Naive B cell (primary cell): ENCODE measurements at regions not wholly inside any gene's neighbourhood (a gene's known extent, or its start where the extent isn't known, plus 50 kb on each side); places are given as distances from the start of the nearest gene placed in this dataset.
"Not testable (repeated sequence)": the region's sequence is repeated elsewhere in the genome, so short reads cannot be mapped to it uniquely, and the experiment has no call there.

Experiments used
- ATAC-seq, 2 donors: fragments of 150-1000 bp; cut with Tn5 transposase; 2 replicates each; pipeline ENCODE4 v1.10.0; 2021; ENCODE audit warnings: low read depth in 2 of 2, mild to moderate bottlenecking in 2 of 2, moderate library complexity in 2 of 2
- DNase-seq: peaks from one replicate; pipeline ENCODE4 v3.0.0; 2022
- H3K27ac Mint-ChIP-seq, 6 donors: one replicate each; pipeline ENCODE4 v1.8.0; 2020 to 2022; ENCODE audit warnings: mild to moderate bottlenecking in 6 of 6, mixed read lengths in 6 of 6, moderate library complexity in 5 of 6, inconsistent platforms in 2 of 6
- H3K27me3 Mint-ChIP-seq, 3 donors: one replicate each; pipeline ENCODE4 v1.8.0; 2021 to 2022; ENCODE audit warnings: mixed read lengths in 3 of 3, mild to moderate bottlenecking in 1 of 3
- H3K36me3 Mint-ChIP-seq, 2 donors: one replicate each; pipeline ENCODE4 v1.8.0; 2020 to 2022; ENCODE audit warnings: mixed read lengths in 2 of 2, inconsistent platforms in 1 of 2, mild to moderate bottlenecking in 1 of 2
- H3K4me1 Mint-ChIP-seq, 3 donors: one replicate each; pipeline ENCODE4 v1.8.0; 2020 to 2022; ENCODE audit warnings: mixed read lengths in 3 of 3, inconsistent platforms in 1 of 3, mild to moderate bottlenecking in 1 of 3, moderate library complexity in 1 of 3
- H3K4me3 Mint-ChIP-seq, 8 donors: one replicate each; pipeline ENCODE4 v1.8.0; 2020 to 2022; ENCODE audit warnings: mild to moderate bottlenecking in 8 of 8, mixed read lengths in 8 of 8, moderate library complexity in 8 of 8, inconsistent platforms in 2 of 8
- H3K9me3 Mint-ChIP-seq, 7 donors: one replicate each; pipeline ENCODE4 v1.8.0; 2020 to 2022; ENCODE audit warnings: mixed read lengths in 7 of 7, mild to moderate bottlenecking in 5 of 7, inconsistent platforms in 2 of 7, moderate library complexity in 1 of 7

GRCh38 chr21:20459838-20460237 lies 538.4 kb upstream of the NCAM2 start:
- Mint-ChIP-seq H3K36me3 (no peaks in the 10 kb centered on the region), H3K27ac (no peak overlapping the region), H3K4me1 (no peaks in the 10 kb centered on the region), H3K4me3 (no peak overlapping the region), H3K27me3 (no peaks in the 10 kb centered on the region), H3K9me3 (peaks cover 0 to 5% (median 4%) of the 10 kb centered on the region in 7 donors)
- no peak for DNase-seq
- ATAC-seq = no peak

- H3K27ac Mint-ChIP-seq = no peak overlapping the region
- no peak for DNase-seq
- no peaks in the 10 kb centered on the region for H3K36me3 Mint-ChIP-seq
- peaks cover 0 to 5% (median 4%) of the 10 kb centered on the region in 7 donors for H3K9me3 Mint-ChIP-seq
- no peaks in the 10 kb centered on the region for H3K4me1 Mint-ChIP-seq
- no peaks in the 10 kb centered on the region for H3K27me3 Mint-ChIP-seq
- no peak for ATAC-seq
- H3K4me3 Mint-ChIP-seq = no peak overlapping the region
These were observed 534.8 kb upstream of the NCAM2 start for GRCh38 chr21:20463362-20463761.

GRCh38 chr21:20469361-20469760 lies 528.8 kb upstream of the NCAM2 start:
- H3K9me3 Mint-ChIP-seq = peaks cover 0 to 4% (median 0%) of the 10 kb centered on the region in 7 donors
- DNase-seq = no peak
- no peaks in the 10 kb centered on the region for H3K36me3 Mint-ChIP-seq
- no peak for ATAC-seq
- H3K4me1 Mint-ChIP-seq = no peaks in the 10 kb centered on the region
- H3K27me3 Mint-ChIP-seq = no peaks in the 10 kb centered on the region
- no peak overlapping the region for H3K27ac Mint-ChIP-seq
- no peak overlapping the region for H3K4me3 Mint-ChIP-seq

GRCh38 chr21:20486303-20486702 lies 511.9 kb upstream of the NCAM2 start:
- ATAC-seq (no peak), DNase-seq (no peak)
- Mint-ChIP-seq H3K4me1 (no peaks in the 10 kb centered on the region), H3K36me3 (no peaks in the 10 kb centered on the region), H3K4me3 (no peak overlapping the region), H3K27me3 (no peaks in the 10 kb centered on the region), H3K9me3 (peaks cover 0 to 5% (median 0%) of the 10 kb centered on the region in 7 donors), H3K27ac (no peak overlapping the region)

GRCh38 chr21:20502915-20503314 lies 495.3 kb upstream of the NCAM2 start:
- not testable (repeated sequence) for ATAC-seq, H3K4me3 Mint-ChIP-seq

GRCh38 chr21:20507783-20508182 lies 490.4 kb upstream of the NCAM2 start:
- DNase-seq (no peak), ATAC-seq (no peak)
- H3K9me3 Mint-ChIP-seq = peaks cover 4 to 31% (median 16%) of the 10 kb centered on the region in 7 donors
- no peaks in the 10 kb centered on the region for H3K4me1 Mint-ChIP-seq
- peaks cover 0 to 13% of the 10 kb centered on the region in 2 donors for H3K36me3 Mint-ChIP-seq
- H3K27ac Mint-ChIP-seq = no peak overlapping the region
- no peak overlapping the region for H3K4me3 Mint-ChIP-seq
- no peaks in the 10 kb centered on the region for H3K27me3 Mint-ChIP-seq

More at GRCh38 chr21:20502915-20503314, 495.3 kb upstream of the NCAM2 start:
- not testable (repeated sequence) for H3K27me3 Mint-ChIP-seq, H3K27ac Mint-ChIP-seq, H3K4me1 Mint-ChIP-seq, DNase-seq
- Mint-ChIP-seq H3K9me3 (peaks cover 8 to 52% (median 29%) of the 10 kb centered on the region in 7 donors), H3K36me3 (peaks cover 0 to 16% of the 10 kb centered on the region in 2 donors)

GRCh38 chr21:20511216-20511880 lies 486.9 kb upstream of the NCAM2 start:
- DNase-seq (no peak), ATAC-seq (no peak)
- peaks cover 0 to 4% (median under 1%) of the 10 kb centered on the region in 7 donors for H3K9me3 Mint-ChIP-seq
- H3K27me3 Mint-ChIP-seq = no peaks in the 10 kb centered on the region
- H3K4me1 Mint-ChIP-seq = no peaks in the 10 kb centered on the region
- H3K27ac Mint-ChIP-seq = no peak overlapping the region
- no peaks in the 10 kb centered on the region for H3K36me3 Mint-ChIP-seq
- H3K4me3 Mint-ChIP-seq = no peak overlapping the region

GRCh38 chr21:20515446-20515845 lies 482.8 kb upstream of the NCAM2 start:
- H3K27ac Mint-ChIP-seq = no peak overlapping the region
- no peak for ATAC-seq
- H3K4me1 Mint-ChIP-seq = no peaks in the 10 kb centered on the region

GRCh38 chr21:20519076-20519475 lies 479.1 kb upstream of the NCAM2 start:
- Mint-ChIP-seq H3K4me3 (no peak overlapping the region), H3K9me3 (peaks cover 0 to 4% (median 0%) of the 10 kb centered on the region in 7 donors), H3K27ac (no peak overlapping the region), H3K4me1 (no peaks in the 10 kb centered on the region), H3K27me3 (no peaks in the 10 kb centered on the region), H3K36me3 (no peaks in the 10 kb centered on the region)
- no peak for ATAC-seq
- DNase-seq = no peak

More at GRCh38 chr21:20515446-20515845, 482.8 kb upstream of the NCAM2 start:
- Mint-ChIP-seq H3K27me3 (no peaks in the 10 kb centered on the region), H3K36me3 (no peaks in the 10 kb centered on the region), H3K9me3 (peaks cover 0 to 3% (median 0%) of the 10 kb centered on the region in 7 donors), H3K4me3 (no peak overlapping the region)
- no peak for DNase-seq

GRCh38 chr21:20522611-20523010 lies 475.6 kb upstream of the NCAM2 start:
- H3K36me3 Mint-ChIP-seq = no peaks in the 10 kb centered on the region
- no peaks in the 10 kb centered on the region for H3K27me3 Mint-ChIP-seq
- ATAC-seq = no peak
- no peak for DNase-seq
- H3K27ac Mint-ChIP-seq = no peak overlapping the region
- no peak overlapping the region for H3K4me3 Mint-ChIP-seq
- H3K4me1 Mint-ChIP-seq = no peaks in the 10 kb centered on the region
- H3K9me3 Mint-ChIP-seq = peaks cover 0 to 4% (median 0%) of the 10 kb centered on the region in 7 donors

GRCh38 chr21:20523191-20523590 lies 475.0 kb upstream of the NCAM2 start:
- no peak for DNase-seq
- no peak for ATAC-seq
- peaks cover 0 to 4% (median 0%) of the 10 kb centered on the region in 7 donors for H3K9me3 Mint-ChIP-seq
- no peaks in the 10 kb centered on the region for H3K4me1 Mint-ChIP-seq
- no peaks in the 10 kb centered on the region for H3K27me3 Mint-ChIP-seq
- no peak overlapping the region for H3K27ac Mint-ChIP-seq
- H3K4me3 Mint-ChIP-seq = no peak overlapping the region
- H3K36me3 Mint-ChIP-seq = no peaks in the 10 kb centered on the region

GRCh38 chr21:20527731-20528460 lies 470.3 kb upstream of the NCAM2 start:
- Mint-ChIP-seq H3K4me3 (no peak overlapping the region), H3K36me3 (no peaks in the 10 kb centered on the region), H3K4me1 (no peaks in the 10 kb centered on the region), H3K27me3 (no peaks in the 10 kb centered on the region), H3K27ac (no peak overlapping the region), H3K9me3 (peaks cover 0 to 3% (median 0%) of the 10 kb centered on the region in 7 donors)
- DNase-seq (no peak), ATAC-seq (no peak)

- no peaks in the 10 kb centered on the region for H3K27me3 Mint-ChIP-seq
- H3K4me3 Mint-ChIP-seq = no peak overlapping the region
- no peak overlapping the region for H3K27ac Mint-ChIP-seq
- H3K9me3 Mint-ChIP-seq = peaks cover 0 to 4% (median 1%) of the 10 kb centered on the region in 7 donors
- no peak for ATAC-seq
- H3K36me3 Mint-ChIP-seq = no peaks in the 10 kb centered on the region
- no peaks in the 10 kb centered on the region for H3K4me1 Mint-ChIP-seq
- DNase-seq = no peak
These were observed 461.1 kb upstream of the NCAM2 start for GRCh38 chr21:20537130-20537529.

- Mint-ChIP-seq H3K36me3 (no peaks in the 10 kb centered on the region), H3K27ac (no peak overlapping the region), H3K4me3 (no peak overlapping the region), H3K27me3 (no peaks in the 10 kb centered on the region), H3K4me1 (no peaks in the 10 kb centered on the region), H3K9me3 (peaks cover 0 to 4% (median 1%) of the 10 kb centered on the region in 7 donors)
- no peak for DNase-seq
- ATAC-seq = no peak
These were observed 460.1 kb upstream of the NCAM2 start for GRCh38 chr21:20538039-20538658.
